H9 (cell line): ENCODE measurements at regions not wholly inside any gene's neighbourhood (a gene's known extent, or its start where the extent isn't known, plus 50 kb on each side); places are given as distances from the start of the nearest gene placed in this dataset.

ENCODE experiments used
- DNase-seq: peaks from one replicate; pipeline ENCODE4 v3.0.0-alpha.2; 2017
- H2AFZ ChIP-seq: one replicate; pipeline ENCODE4 v1.6.1; 2013; ENCODE audit warnings: mild to moderate bottlenecking, low read length, control low read depth, moderate library complexity
- H2AK5ac ChIP-seq: 2 replicates; pipeline ENCODE4 v1.6.1; 2013; ENCODE audit warnings: low read length, control low read depth, mixed read lengths; ENCODE audit not compliant: insufficient read length
- H2BK120ac ChIP-seq: one replicate; pipeline ENCODE4 v1.6.1; 2013; ENCODE audit warnings: low read depth, mild to moderate bottlenecking, low read length, control low read depth, inconsistent platforms; ENCODE audit not compliant: poor library complexity, severe bottlenecking
- H2BK12ac ChIP-seq: 2 replicates; pipeline ENCODE4 v1.6.1; 2013; ENCODE audit warnings: low read length, control low read depth, mixed read lengths, low read depth; ENCODE audit not compliant: insufficient read length
- H2BK15ac ChIP-seq: 2 replicates; pipeline ENCODE4 v1.6.1; 2013; ENCODE audit warnings: low read depth, low read length, control low read depth
- H2BK20ac ChIP-seq: one replicate; pipeline ENCODE4 v1.6.1; 2013; ENCODE audit warnings: low read depth, mild to moderate bottlenecking, low read length, control low read depth, inconsistent platforms; ENCODE audit not compliant: poor library complexity, severe bottlenecking
- H2BK5ac ChIP-seq: 2 replicates; pipeline ENCODE4 v1.6.1; 2013; ENCODE audit warnings: low read length, control low read depth, mixed read lengths; ENCODE audit not compliant: insufficient read length
- H3K14ac ChIP-seq: 2 replicates; pipeline ENCODE4 v1.6.1; 2013; ENCODE audit warnings: low read length, control low read depth; ENCODE audit not compliant: insufficient read depth
- H3K18ac ChIP-seq: 2 replicates; pipeline ENCODE4 v1.6.1; 2013; ENCODE audit warnings: low read depth, mild to moderate bottlenecking, mixed read lengths, low read length, control low read depth; ENCODE audit not compliant: insufficient read length
- H3K23ac ChIP-seq: 2 replicates; pipeline ENCODE4 v1.6.1; 2013; ENCODE audit warnings: low read length, control low read depth, mixed read lengths, low read depth; ENCODE audit not compliant: insufficient read length
- H3K23me2 ChIP-seq: 2 replicates; pipeline ENCODE4 v1.6.1; 2013; ENCODE audit warnings: low read depth, mild to moderate bottlenecking, mixed read lengths, low read length, control low read depth; ENCODE audit not compliant: insufficient read length, poor library complexity, severe bottlenecking
- H3K27ac ChIP-seq: 2 replicates; pipeline ENCODE4 v1.5.1; 2013; ENCODE audit warnings: low read length, control low read depth, mixed read lengths, low read depth; ENCODE audit not compliant: insufficient read length
- H3K27me3 ChIP-seq: 2 replicates; pipeline ENCODE4 v1.6.1; 2013; ENCODE audit warnings: low read length, control low read depth, inconsistent platforms; ENCODE audit not compliant: insufficient read depth
- H3K4ac ChIP-seq: 2 replicates; pipeline ENCODE4 v1.6.1; 2013; ENCODE audit warnings: low read depth, mild to moderate bottlenecking, control low read depth, inconsistent platforms, low read length, moderate library complexity
- H3K4me1 ChIP-seq: 2 replicates; pipeline ENCODE4 v1.6.1; 2013; ENCODE audit warnings: low read length, control low read depth, inconsistent platforms; ENCODE audit not compliant: insufficient read depth
- H3K4me2 ChIP-seq: 2 replicates; pipeline ENCODE4 v1.6.1; 2013; ENCODE audit warnings: low read length, control low read depth, mixed read lengths; ENCODE audit not compliant: insufficient read length, insufficient read depth
- H3K56ac ChIP-seq: 2 replicates; pipeline ENCODE4 v1.6.1; 2013; ENCODE audit warnings: low read depth, mild to moderate bottlenecking, mixed read lengths, low read length, control low read depth; ENCODE audit not compliant: insufficient read length
- H3K79me1 ChIP-seq: 2 replicates; pipeline ENCODE4 v1.6.1; 2013; ENCODE audit warnings: low read depth, mild to moderate bottlenecking, moderate library complexity, low read length, control low read depth, inconsistent platforms; ENCODE audit not compliant: insufficient read depth, poor library complexity, severe bottlenecking
- H3K79me2 ChIP-seq: 2 replicates; pipeline ENCODE4 v1.6.1; 2013; ENCODE audit warnings: low read length, control low read depth, inconsistent platforms; ENCODE audit not compliant: insufficient read depth
- H3K9ac ChIP-seq: 2 replicates; pipeline ENCODE4 v1.6.1; 2013; ENCODE audit warnings: low read length, control low read depth, mixed read lengths; ENCODE audit not compliant: insufficient read length; ENCODE audit errors: extremely low read depth
- H3K9me3 ChIP-seq: one replicate; pipeline ENCODE4 v1.6.1; 2013; ENCODE audit warnings: low read depth, low read length, inconsistent platforms; ENCODE audit not compliant: control insufficient read depth
- H3T11ph ChIP-seq: one replicate; pipeline ENCODE4 v1.6.1; 2013; ENCODE audit warnings: mild to moderate bottlenecking, low read length, control low read depth, inconsistent platforms
- H4K20me1 ChIP-seq: one replicate; pipeline ENCODE4 v1.6.1; 2013; ENCODE audit not compliant: control insufficient read depth, insufficient read length, insufficient read depth
- H4K5ac ChIP-seq: 2 replicates; pipeline ENCODE4 v1.6.1; 2013; ENCODE audit warnings: low read depth, mild to moderate bottlenecking, mixed read lengths, low read length, control low read depth; ENCODE audit not compliant: insufficient read length
- H4K8ac ChIP-seq: replicated peaks from 2 replicates; pipeline ENCODE4 v1.6.1; 2013; ENCODE audit warnings: low read length, control low read depth, mixed read lengths, low read depth; ENCODE audit not compliant: insufficient read length
- H4K91ac ChIP-seq: 2 replicates; pipeline ENCODE4 v1.6.1; 2013; ENCODE audit warnings: low read depth, mild to moderate bottlenecking, moderate library complexity, mixed read lengths, low read length, control low read depth; ENCODE audit not compliant: insufficient read length
- H3K27ac Mint-ChIP-seq, 3 experiments: 2 replicates in 2 of 3; 3 replicates in 1 of 3; pipeline ENCODE4 v1.8.0; 2020 to 2021; ENCODE audit warnings: mixed read lengths in 3 of 3, mild to moderate bottlenecking in 1 of 3, moderate library complexity in 1 of 3
- H3K27me3 Mint-ChIP-seq: 2 replicates; pipeline ENCODE4 v1.8.0; 2021; ENCODE audit warnings: low read depth, mild to moderate bottlenecking, moderate library complexity, mixed read lengths
- H3K36me3 Mint-ChIP-seq, 3 experiments: 2 replicates in 2 of 3; 3 replicates in 1 of 3; pipeline ENCODE4 v1.8.0; 2020 to 2021; ENCODE audit warnings: low read depth in 3 of 3, mixed read lengths in 3 of 3; ENCODE audit not compliant: insufficient read depth in 1 of 3
- H3K4me1 Mint-ChIP-seq, 2 experiments: 2 replicates each; pipeline ENCODE4 v1.8.0; 2020; ENCODE audit warnings: mixed read lengths in 2 of 2
- H3K4me3 Mint-ChIP-seq, 2 experiments: 2 replicates in 1 of 2; 3 replicates in 1 of 2; pipeline ENCODE4 v1.8.0; 2020 to 2021; ENCODE audit warnings: mild to moderate bottlenecking in 2 of 2, mixed read lengths in 2 of 2, moderate library complexity in 1 of 2
- H3K9me3 Mint-ChIP-seq, 2 experiments: 2 replicates in 1 of 2; 3 replicates in 1 of 2; pipeline ENCODE4 v1.8.0; 2020; ENCODE audit warnings: mild to moderate bottlenecking in 2 of 2, mixed read lengths in 2 of 2, moderate library complexity in 1 of 2
- CTCF ChIP-seq: fragments of 200-600 bp; sonication (generic); conservative IDR thresholded peaks from 3 replicates; pipeline ENCODE4 v1.8.0; 2021; ENCODE audit warnings: antibody characterized with exemption, mild to moderate bottlenecking
- WGBS: extraction: QIAGEN DNeasy Blood & Tissue Kit; methylation state at CpG from one replicate; pipeline ENCODE4 v1.1.7; 2013; ENCODE audit warnings: missing lambda C conversion rate, low lambda C conversion rate, mixed read lengths; ENCODE audit not compliant: insufficient read length; ENCODE audit errors: extremely low coverage; 5-methylcytosine and 5-hydroxymethylcytosine counted together

DNA sequence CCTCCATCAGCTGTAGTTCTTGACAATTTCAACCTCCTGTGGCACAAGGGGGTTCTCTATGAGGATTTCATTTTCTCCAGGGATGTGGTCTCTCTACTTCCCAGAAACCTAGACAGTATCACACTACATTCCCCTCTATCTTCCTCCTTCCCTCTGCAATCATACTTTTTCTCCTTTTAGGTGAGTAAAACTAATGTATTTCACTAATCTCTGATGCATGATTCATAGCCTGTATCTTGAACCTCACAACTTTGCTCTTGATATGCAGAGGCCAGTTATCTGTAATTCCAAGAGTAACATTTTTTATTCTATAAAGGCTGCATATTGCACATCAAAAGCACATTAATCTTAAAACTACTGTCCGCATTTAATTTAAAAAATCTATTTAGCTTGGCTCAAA is 449.6 kb downstream of the RFPL4B start:
- TF ChIP-seq CTCF = no peak
- no peaks in the 10 kb centered on the region for H3K9me3 ChIP-seq
- H3K23me2 ChIP-seq = no peaks in the 10 kb centered on the region
- Mint-ChIP-seq H3K27me3 (peaks cover 51% of the 10 kb centered on the region), H3K27ac (no peak overlapping the region), H3K36me3 (peaks cover 0 to 11% (median 0%) of the 10 kb centered on the region in 3 experiments; a peak in 2 of 7 replicates), H3K4me1 (no peaks in the 10 kb centered on the region), H3K9me3 (peaks cover 2 to 9% of the 10 kb centered on the region in 2 experiments; a peak in 4 of 5 replicates), H3K4me3 (no peak overlapping the region)
- H3K4ac ChIP-seq = no peak overlapping the region
- H3T11ph ChIP-seq = no peak overlapping the region
- no peak overlapping the region for H2BK5ac ChIP-seq
- no peak overlapping the region for H3K4me2 ChIP-seq
- H2BK120ac ChIP-seq = no peak overlapping the region
- H3K56ac ChIP-seq = no peak overlapping the region
- H4K20me1 ChIP-seq = no peaks in the 10 kb centered on the region
- H3K18ac ChIP-seq = no peak overlapping the region
- no peak overlapping the region for H2BK20ac ChIP-seq
- no peak overlapping the region for H2BK12ac ChIP-seq
- no peak overlapping the region for H3K23ac ChIP-seq
- no peak overlapping the region for H3K9ac ChIP-seq
- no CpG with 5 or more reads among the region's 1 CpG for WGBS
- no peak overlapping the region for H4K8ac ChIP-seq
- H3K27ac ChIP-seq = no peak overlapping the region
- DNase-seq = no peak
- H3K27me3 ChIP-seq = no peaks in the 10 kb centered on the region
- H2BK15ac ChIP-seq = no peak overlapping the region
- H3K79me1 ChIP-seq = no peaks in the 10 kb centered on the region
- H2AFZ ChIP-seq = no peak overlapping the region
- no peak overlapping the region for H4K91ac ChIP-seq
- no peak overlapping the region for H3K14ac ChIP-seq
- H2AK5ac ChIP-seq = no peak overlapping the region
- no peaks in the 10 kb centered on the region for H3K79me2 ChIP-seq
- H4K5ac ChIP-seq = no peak overlapping the region
- no peaks in the 10 kb centered on the region for H3K4me1 ChIP-seq
